Muscle layer of duodenum (tissue), 2 donors: ENCODE measurements at regions not wholly inside any gene's neighbourhood (a gene's known extent, or its start where the extent isn't known, plus 50 kb on each side); places are given as distances from the start of the nearest gene placed in this dataset.
"Not testable (repeated sequence)": the region's sequence is repeated elsewhere in the genome, so short reads cannot be mapped to it uniquely, and the experiment has no call there.

Experiments
- H3K27ac ChIP-seq: one replicate; pipeline ENCODE4 v1.7.0; 2013; ENCODE audit warnings: mild to moderate bottlenecking, low read length
- H3K27me3 ChIP-seq: one replicate; pipeline ENCODE4 v1.7.0; 2013; ENCODE audit warnings: low read depth, mild to moderate bottlenecking, control low read depth, low read length
- H3K36me3 ChIP-seq, 2 donors: one replicate each; pipeline ENCODE4 v1.7.0; 2013; ENCODE audit warnings: low read length in 2 of 2, control low read depth in 1 of 2, mild to moderate bottlenecking in 1 of 2; ENCODE audit not compliant: insufficient read depth in 2 of 2, control insufficient read depth in 1 of 2
- H3K4me1 ChIP-seq, 2 donors: one replicate each; pipeline ENCODE4 v1.7.0; 2013; ENCODE audit warnings: low read length in 2 of 2, mild to moderate bottlenecking in 2 of 2, control low read depth in 1 of 2, moderate library complexity in 1 of 2; ENCODE audit not compliant: insufficient read depth in 2 of 2, control insufficient read depth in 1 of 2
- H3K4me3 ChIP-seq, 2 donors: one replicate each; pipeline ENCODE4 v1.7.0; 2013; ENCODE audit warnings: low read length in 2 of 2, low read depth in 1 of 2, mild to moderate bottlenecking in 1 of 2
- H3K9me3 ChIP-seq, 2 donors: one replicate each; pipeline ENCODE4 v1.7.0; 2013; ENCODE audit warnings: low read length in 2 of 2, control low read depth in 1 of 2, mild to moderate bottlenecking in 1 of 2; ENCODE audit not compliant: control insufficient read depth in 1 of 2
- donor health status: healthy.

GRCh38 chr13:99733346-99733745 is 232.1 kb downstream of the TM9SF2 start:
- Histone ChIP-seq H3K4me1 (no peaks in the 10 kb centered on the region), H3K27ac (no peak overlapping the region), H3K27me3 (no peaks in the 10 kb centered on the region), H3K36me3 (no peaks in the 10 kb centered on the region), H3K4me3 (no peak overlapping the region), H3K9me3 (no peaks in the 10 kb centered on the region)

DNA sequence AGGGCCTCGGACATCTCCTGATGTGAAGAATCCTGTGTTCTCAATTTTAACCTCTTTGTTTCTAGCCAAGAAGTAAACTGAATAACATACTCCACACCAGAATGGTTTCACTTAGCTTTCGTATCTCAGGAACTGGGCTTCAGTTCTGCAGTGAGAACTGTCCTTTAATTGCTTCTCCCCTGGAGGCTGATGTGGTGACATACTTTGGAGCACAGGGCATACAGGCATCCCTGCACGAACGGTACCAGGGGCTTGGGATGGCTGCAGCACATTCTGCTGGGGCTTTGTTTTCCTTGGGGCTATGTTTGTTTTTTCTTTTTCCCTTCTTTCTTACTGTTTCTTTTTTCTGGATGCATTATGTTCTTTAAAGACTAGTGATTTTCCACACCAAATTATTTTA is 230.5 kb downstream of the TM9SF2 start:
- Histone ChIP-seq H3K4me3 (no peak overlapping the region), H3K27ac (no peak overlapping the region), H3K27me3 (no peaks in the 10 kb centered on the region), H3K36me3 (no peaks in the 10 kb centered on the region), H3K4me1 (no peaks in the 10 kb centered on the region), H3K9me3 (no peaks in the 10 kb centered on the region)

GRCh38 chr13:99730403-99730802 is 229.1 kb downstream of the TM9SF2 start:
- H3K36me3 ChIP-seq, result no peaks in the 10 kb centered on the region
- no peaks in the 10 kb centered on the region for H3K9me3 ChIP-seq
- no peak overlapping the region for H3K4me3 ChIP-seq
- no peaks in the 10 kb centered on the region for H3K4me1 ChIP-seq
- no peaks in the 10 kb centered on the region for H3K27me3 ChIP-seq
- no peak overlapping the region for H3K27ac ChIP-seq

GRCh38 chr13:99729745-99730144 is 228.5 kb downstream of the TM9SF2 start:
- Histone ChIP-seq H3K36me3 (no peaks in the 10 kb centered on the region), H3K27ac (no peak overlapping the region), H3K9me3 (no peaks in the 10 kb centered on the region), H3K4me1 (no peaks in the 10 kb centered on the region), H3K4me3 (no peak overlapping the region), H3K27me3 (no peaks in the 10 kb centered on the region)

DNA sequence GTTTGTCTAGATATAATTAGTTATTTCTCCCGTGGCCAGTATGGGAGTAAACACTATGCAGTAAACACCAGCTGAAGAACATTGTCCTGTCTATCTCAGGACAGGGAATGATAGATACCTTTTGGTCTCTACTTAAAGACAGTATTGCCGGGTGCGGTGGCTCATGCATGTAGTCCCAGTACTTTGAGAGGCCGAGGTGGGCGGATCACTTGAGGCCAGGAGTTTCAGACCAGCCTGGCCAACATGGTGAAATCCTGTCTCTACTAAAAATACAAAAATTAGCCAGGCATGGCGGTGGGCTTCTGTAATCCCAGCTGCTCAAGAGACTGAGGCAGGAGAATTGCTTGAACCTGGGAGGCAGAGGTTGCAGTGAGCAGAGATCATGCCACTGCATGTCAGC is 226.4 kb downstream of the TM9SF2 start:
- not testable (repeated sequence) for H3K27ac ChIP-seq, H3K36me3 ChIP-seq, H3K27me3 ChIP-seq, H3K9me3 ChIP-seq, H3K4me1 ChIP-seq, H3K4me3 ChIP-seq

GRCh38 chr13:99726282-99726894 is 225.1 kb downstream of the TM9SF2 start:
- H3K27ac ChIP-seq, result no peak overlapping the region
- no peaks in the 10 kb centered on the region for H3K27me3 ChIP-seq
- no peaks in the 10 kb centered on the region for H3K9me3 ChIP-seq
- no peaks in the 10 kb centered on the region for H3K36me3 ChIP-seq
- no peak overlapping the region for H3K4me3 ChIP-seq
- H3K4me1 ChIP-seq, result peaks cover 3 to 8% of the 10 kb centered on the region in 2 donors

DNA sequence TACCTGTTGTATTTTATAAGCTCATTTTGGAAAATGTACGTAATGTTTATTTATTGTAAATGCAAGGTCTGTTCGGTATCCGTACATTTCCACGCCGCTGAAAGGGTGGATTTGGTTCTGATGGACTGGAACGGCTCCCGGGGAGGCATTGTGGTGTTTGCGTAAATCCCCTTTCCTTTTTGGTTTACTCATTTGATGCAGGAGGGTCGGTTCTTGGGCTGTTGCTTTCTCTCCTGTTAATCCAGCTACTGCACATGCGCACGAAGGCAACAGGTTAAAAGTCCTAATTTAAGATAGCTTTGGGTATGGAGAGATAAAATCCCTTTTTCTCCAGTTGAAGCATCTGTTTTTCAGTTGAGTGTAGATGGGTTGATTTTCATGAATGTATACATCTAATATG is 224.4 kb downstream of the TM9SF2 start:
- no peak overlapping the region for H3K27ac ChIP-seq
- no peaks in the 10 kb centered on the region for H3K27me3 ChIP-seq
- no peaks in the 10 kb centered on the region for H3K36me3 ChIP-seq

GRCh38 chr13:99724633-99725517 is 223.6 kb downstream of the TM9SF2 start:
- peaks cover 3 to 8% of the 10 kb centered on the region in 2 donors for H3K4me1 ChIP-seq
- H3K36me3 ChIP-seq, result no peaks in the 10 kb centered on the region
- H3K27ac ChIP-seq, result no peak overlapping the region
- no peaks in the 10 kb centered on the region for H3K9me3 ChIP-seq
- no peaks in the 10 kb centered on the region for H3K27me3 ChIP-seq
- H3K4me3 ChIP-seq, result no peak overlapping the region

More for the DNA sequence above, 224.4 kb downstream of the TM9SF2 start:
- Histone ChIP-seq H3K9me3 (no peaks in the 10 kb centered on the region), H3K4me1 (peaks cover 3 to 8% of the 10 kb centered on the region in 2 donors), H3K4me3 (no peak overlapping the region)

- Histone ChIP-seq H3K4me3 (no peak overlapping the region), H3K36me3 (no peaks in the 10 kb centered on the region), H3K27ac (no peak overlapping the region), H3K27me3 (no peaks in the 10 kb centered on the region), H3K4me1 (peaks cover 3 to 8% of the 10 kb centered on the region in 2 donors), H3K9me3 (no peaks in the 10 kb centered on the region)
These were observed 222.6 kb downstream of the TM9SF2 start for GRCh38 chr13:99723878-99724277.

GRCh38 chr13:99722931-99723330 is 221.7 kb downstream of the TM9SF2 start:
- no peaks in the 10 kb centered on the region for H3K9me3 ChIP-seq
- H3K4me1 ChIP-seq, result peaks cover 3 to 8% of the 10 kb centered on the region in 2 donors
- H3K36me3 ChIP-seq, result no peaks in the 10 kb centered on the region

DNA sequence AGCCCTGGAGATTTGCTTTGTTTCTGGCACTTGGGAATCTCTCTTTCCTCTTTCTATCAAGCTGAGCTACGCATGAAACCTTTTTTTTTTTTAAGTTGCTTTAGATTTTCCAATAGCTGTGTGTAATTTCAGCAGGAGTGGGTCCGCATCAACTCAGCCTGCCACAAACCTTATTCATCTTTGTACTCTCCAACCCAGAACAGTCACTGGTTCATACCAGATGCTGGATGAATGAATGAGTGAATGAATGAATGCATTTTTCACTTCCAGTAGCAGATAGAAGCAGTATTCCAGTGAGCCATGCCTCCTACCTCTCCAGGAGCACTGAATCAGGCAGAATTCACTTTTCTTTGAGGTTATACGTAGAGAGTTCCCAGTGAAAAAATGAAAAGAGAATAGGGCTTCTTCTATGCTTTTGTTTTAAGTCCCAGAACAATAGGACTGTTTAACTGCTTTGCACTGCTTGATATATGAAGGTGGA is 221.1 kb downstream of the TM9SF2 start:
- H3K27ac ChIP-seq, result peak overlapping the region; percentile 14
- H3K4me3 ChIP-seq, result no peak overlapping the region
- H3K9me3 ChIP-seq, result no peaks in the 10 kb centered on the region
- H3K4me1 ChIP-seq, result peaks cover 3 to 8% of the 10 kb centered on the region in 2 donors
- no peaks in the 10 kb centered on the region for H3K27me3 ChIP-seq
- no peaks in the 10 kb centered on the region for H3K36me3 ChIP-seq

More at GRCh38 chr13:99722931-99723330, 221.7 kb downstream of the TM9SF2 start:
- Histone ChIP-seq H3K4me3 (no peak overlapping the region), H3K27me3 (no peaks in the 10 kb centered on the region), H3K27ac (no peak overlapping the region)
